ENCODE measurements at regions not wholly inside any gene's neighbourhood (a gene's known extent, or its start where the extent isn't known, plus 50 kb on each side); places are given as distances from the start of the nearest gene placed in this dataset.

- in situ Hi-C loops (cut with HindIII; ENCODE audit: low sequenced_read_pairs) = no loop called here
- DNase-seq (ENCODE audit: low read depth, low spot score) = no peak
These were observed 160.1 kb upstream of the CDH5 start for GRCh38 chr16:66206363-66206762.

GRCh38 chr16:66205287-66206231 is 160.9 kb upstream of the CDH5 start:
- in situ Hi-C loops (cut with HindIII; ENCODE audit: low sequenced_read_pairs) = no loop called here
- DNase-seq (ENCODE audit: low read depth, low spot score) = peak; percentile 3

More at GRCh38 chr16:66206363-66206762, 160.1 kb upstream of the CDH5 start:
- no peak for TF ChIP-seq CTCF (IDR thresholded peaks at IDR 0.05; ENCODE audit: low read depth, low read length)
- H3K4me3 ChIP-seq (ENCODE audit: low read depth, low read length) = no peak overlapping the region

GRCh38 chr16:66204756-66205155 is 161.7 kb upstream of the CDH5 start:
- TF ChIP-seq CTCF (IDR thresholded peaks at IDR 0.05; ENCODE audit: low read depth, low read length) = no peak
- H3K4me3 ChIP-seq (ENCODE audit: low read depth, low read length) = no peak overlapping the region
- in situ Hi-C loops (cut with HindIII; ENCODE audit: low sequenced_read_pairs) = no loop called here
- peak; percentile 72 for DNase-seq (ENCODE audit: low read depth, low spot score)

More at GRCh38 chr16:66205287-66206231, 160.9 kb upstream of the CDH5 start:
- TF ChIP-seq CTCF (IDR thresholded peaks at IDR 0.05; ENCODE audit: low read depth, low read length) = no peak
- H3K4me3 ChIP-seq (ENCODE audit: low read depth, low read length) = no peak overlapping the region

GRCh38 chr16:66203476-66203875 is 163.0 kb upstream of the CDH5 start:
- in situ Hi-C loops (cut with HindIII; ENCODE audit: low sequenced_read_pairs) = no loop called here
- TF ChIP-seq CTCF (IDR thresholded peaks at IDR 0.05; ENCODE audit: low read depth, low read length) = no peak
- H3K4me3 ChIP-seq (ENCODE audit: low read depth, low read length) = no peak overlapping the region
- DNase-seq (ENCODE audit: low read depth, low spot score) = no peak

GRCh38 chr16:66199189-66199588 is 167.3 kb upstream of the CDH5 start:
- no peak overlapping the region for H3K4me3 ChIP-seq (ENCODE audit: low read depth, low read length)
- peak; percentile 19 for DNase-seq (ENCODE audit: low read depth, low spot score)
- TF ChIP-seq CTCF (IDR thresholded peaks at IDR 0.05; ENCODE audit: low read depth, low read length) = no peak
- in situ Hi-C loops (cut with HindIII; ENCODE audit: low sequenced_read_pairs) = no loop called here

GRCh38 chr16:66198641-66199040 is 167.8 kb upstream of the CDH5 start:
- TF ChIP-seq CTCF (IDR thresholded peaks at IDR 0.05; ENCODE audit: low read depth, low read length) = no peak
- in situ Hi-C loops (cut with HindIII; ENCODE audit: low sequenced_read_pairs) = no loop called here
- no peak for DNase-seq (ENCODE audit: low read depth, low spot score)
- H3K4me3 ChIP-seq (ENCODE audit: low read depth, low read length) = no peak overlapping the region
